ENCODE measurements at regions not wholly inside any gene's neighbourhood (a gene's known extent, or its start where the extent isn't known, plus 50 kb on each side); places are given as distances from the start of the nearest gene placed in this dataset.

DNA sequence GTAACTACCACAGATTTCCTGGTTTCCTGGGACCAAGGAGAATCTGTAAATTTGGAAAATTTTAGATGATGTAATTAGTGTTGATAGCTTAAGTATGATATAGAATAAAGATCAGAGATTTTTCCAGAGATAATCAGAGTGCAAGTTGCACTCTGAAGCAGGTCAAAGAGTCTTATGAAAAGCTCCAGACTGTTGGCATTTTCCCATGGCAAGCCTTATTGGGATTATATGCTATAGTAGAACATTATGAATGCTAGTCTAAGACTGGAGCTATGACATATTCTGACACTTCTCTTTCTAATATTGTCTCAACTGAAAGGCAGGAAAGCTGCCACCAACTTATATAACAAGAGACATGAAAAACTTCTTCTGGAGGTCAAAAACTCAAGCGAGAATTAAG is 1638.3 kb upstream of the LRRTM1 start:
- peaks cover 0 to 3% (median 0%) of the 10 kb centered on the region in 3 donors for H3K9me3 ChIP-seq (ENCODE audit: control insufficient read depth in 2 of 3, insufficient read depth in 1 of 3, low read length in 3 of 3)
- H3K27ac ChIP-seq (ENCODE audit: low read depth in 2 of 2, low read length in 2 of 2), result no peak overlapping the region

DNA sequence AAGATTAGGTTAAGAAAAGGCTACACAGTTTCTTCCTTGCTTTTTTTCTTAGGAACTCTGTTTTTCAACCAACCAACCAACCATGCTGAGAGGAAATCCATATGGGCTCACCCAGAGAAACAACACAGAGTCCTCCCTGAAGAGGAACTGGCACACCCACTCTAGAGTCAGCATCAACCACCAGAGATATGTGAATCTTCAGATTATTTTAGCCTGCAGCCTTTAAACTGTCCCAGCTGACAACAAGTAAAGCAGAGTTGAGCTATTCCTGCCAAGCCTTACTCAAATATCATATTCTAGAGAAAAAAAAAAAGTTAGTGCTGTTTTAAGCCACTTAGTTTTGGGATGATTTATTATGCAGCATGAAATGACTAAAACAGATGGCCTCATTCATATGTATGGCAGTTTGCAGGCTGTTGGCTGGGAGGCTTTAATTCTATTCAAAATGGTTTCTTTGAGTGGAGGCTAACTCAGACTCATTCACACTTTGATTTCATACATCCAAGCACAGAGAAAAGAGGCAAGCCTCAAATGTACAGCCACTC is 1637.7 kb upstream of the LRRTM1 start:
- Histone ChIP-seq H3K27ac (ENCODE audit: low read depth in 2 of 2, low read length in 2 of 2) (no peak overlapping the region), H3K9ac (ENCODE audit: low read length in 3 of 3) (no peak overlapping the region), H3K4me1 (ENCODE audit: control insufficient read depth in 2 of 3, insufficient read depth in 2 of 3, low read depth in 1 of 3, low read length in 3 of 3) (no peaks in the 10 kb centered on the region), H3K27me3 (ENCODE audit: control insufficient read depth, insufficient read depth, low read length) (no peaks in the 10 kb centered on the region), H3K4me3 (ENCODE audit: low read length in 3 of 3) (no peak overlapping the region), H3K36me3 (ENCODE audit: control insufficient read depth in 2 of 3, insufficient read depth in 3 of 3, low read length in 3 of 3) (no peaks in the 10 kb centered on the region), H3K9me3 (ENCODE audit: control insufficient read depth in 2 of 3, insufficient read depth in 1 of 3, low read length in 3 of 3) (peaks cover 0 to 3% (median 0%) of the 10 kb centered on the region in 3 donors)
- intact Hi-C loops (cut with DNase I), result no loop called here
- FAIRE-seq (no peak), DNase-seq (peak in 2 of 5 donors; percentile 2 to 20)
- TF ChIP-seq, protein P1, sequence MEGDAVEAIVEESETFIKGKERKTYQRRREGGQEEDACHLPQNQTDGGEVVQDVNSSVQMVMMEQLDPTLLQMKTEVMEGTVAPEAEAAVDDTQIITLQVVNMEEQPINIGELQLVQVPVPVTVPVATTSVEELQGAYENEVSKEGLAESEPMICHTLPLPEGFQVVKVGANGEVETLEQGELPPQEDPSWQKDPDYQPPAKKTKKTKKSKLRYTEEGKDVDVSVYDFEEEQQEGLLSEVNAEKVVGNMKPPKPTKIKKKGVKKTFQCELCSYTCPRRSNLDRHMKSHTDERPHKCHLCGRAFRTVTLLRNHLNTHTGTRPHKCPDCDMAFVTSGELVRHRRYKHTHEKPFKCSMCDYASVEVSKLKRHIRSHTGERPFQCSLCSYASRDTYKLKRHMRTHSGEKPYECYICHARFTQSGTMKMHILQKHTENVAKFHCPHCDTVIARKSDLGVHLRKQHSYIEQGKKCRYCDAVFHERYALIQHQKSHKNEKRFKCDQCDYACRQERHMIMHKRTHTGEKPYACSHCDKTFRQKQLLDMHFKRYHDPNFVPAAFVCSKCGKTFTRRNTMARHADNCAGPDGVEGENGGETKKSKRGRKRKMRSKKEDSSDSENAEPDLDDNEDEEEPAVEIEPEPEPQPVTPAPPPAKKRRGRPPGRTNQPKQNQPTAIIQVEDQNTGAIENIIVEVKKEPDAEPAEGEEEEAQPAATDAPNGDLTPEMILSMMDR (IDR thresholded peaks at IDR 0.05; ENCODE audit: borderline replicate concordance, extremely low read depth, insufficient read depth), result no peak

More for the DNA sequence above, 1638.3 kb upstream of the LRRTM1 start:
- no peak for DNase-seq
- no peak overlapping the region for H3K9ac ChIP-seq (ENCODE audit: low read length in 3 of 3)
- no peaks in the 10 kb centered on the region for H3K36me3 ChIP-seq (ENCODE audit: control insufficient read depth in 2 of 3, insufficient read depth in 3 of 3, low read length in 3 of 3)
- H3K4me1 ChIP-seq (ENCODE audit: control insufficient read depth in 2 of 3, insufficient read depth in 2 of 3, low read depth in 1 of 3, low read length in 3 of 3), result no peaks in the 10 kb centered on the region
- intact Hi-C loops (cut with DNase I), result no loop called here
- no peaks in the 10 kb centered on the region for H3K27me3 ChIP-seq (ENCODE audit: control insufficient read depth, insufficient read depth, low read length)
- TF ChIP-seq, protein P1 (IDR thresholded peaks at IDR 0.05; ENCODE audit: borderline replicate concordance, extremely low read depth, insufficient read depth), result no peak
- no peak for FAIRE-seq
- H3K4me3 ChIP-seq (ENCODE audit: low read length in 3 of 3), result no peak overlapping the region

DNA sequence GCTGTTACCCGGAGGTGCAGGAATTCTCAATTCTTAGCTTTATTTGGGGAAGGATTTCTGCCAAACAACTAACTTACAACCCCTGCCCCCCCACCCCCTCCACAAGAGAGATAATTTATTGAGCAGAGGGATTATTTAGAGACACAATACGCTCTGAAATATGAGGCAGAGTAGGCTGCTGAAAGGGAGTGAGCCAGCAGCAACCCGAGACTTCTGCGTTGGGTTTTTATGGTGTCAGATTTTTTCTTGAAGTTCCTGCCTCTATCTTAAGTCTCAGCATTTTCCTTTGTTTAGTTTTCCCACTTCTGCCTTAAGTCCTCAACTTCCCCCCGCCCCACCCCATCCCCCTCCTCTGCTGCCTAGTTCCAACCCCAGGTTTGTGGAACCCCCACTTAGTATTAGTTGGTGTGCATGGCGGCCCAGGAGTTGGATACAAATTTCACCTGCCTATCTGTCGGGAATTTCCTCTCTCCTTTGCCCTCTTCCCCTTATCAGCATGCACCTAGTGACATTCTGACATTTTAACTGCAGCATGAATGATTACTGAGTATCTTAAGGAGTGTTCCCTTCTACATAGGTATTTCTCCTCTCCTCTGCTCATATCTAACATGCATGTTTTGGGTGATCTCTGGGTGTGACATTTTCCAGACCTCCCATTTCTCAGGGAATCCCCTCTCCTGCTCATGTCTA is 1635.9 kb upstream of the LRRTM1 start:
- intact Hi-C loops (cut with DNase I), result no loop called here
- H3K4me3 ChIP-seq (ENCODE audit: low read length in 3 of 3), result no peak overlapping the region
- H3K27ac ChIP-seq (ENCODE audit: low read depth in 2 of 2, low read length in 2 of 2), result no peak overlapping the region
- peaks cover 0 to 3% (median 0%) of the 10 kb centered on the region in 3 donors for H3K9me3 ChIP-seq (ENCODE audit: control insufficient read depth in 2 of 3, insufficient read depth in 1 of 3, low read length in 3 of 3)
- peak in 4 of 5 donors; percentile 36 to 69 (median 53) for DNase-seq
- TF ChIP-seq, protein P1 (IDR thresholded peaks at IDR 0.05; ENCODE audit: borderline replicate concordance, extremely low read depth, insufficient read depth), result no peak
- H3K9ac ChIP-seq (ENCODE audit: low read length in 3 of 3), result no peak overlapping the region
- H3K27me3 ChIP-seq (ENCODE audit: control insufficient read depth, insufficient read depth, low read length), result no peaks in the 10 kb centered on the region
- H3K4me1 ChIP-seq (ENCODE audit: control insufficient read depth in 2 of 3, insufficient read depth in 2 of 3, low read depth in 1 of 3, low read length in 3 of 3), result no peaks in the 10 kb centered on the region
- FAIRE-seq, result no peak
- no peaks in the 10 kb centered on the region for H3K36me3 ChIP-seq (ENCODE audit: control insufficient read depth in 2 of 3, insufficient read depth in 3 of 3, low read length in 3 of 3)
